Central memory CD8-positive, alpha-beta T cell (primary cell): ENCODE measurements at regions not wholly inside any gene's neighbourhood (a gene's known extent, or its start where the extent isn't known, plus 50 kb on each side); places are given as distances from the start of the nearest gene placed in this dataset.

ENCODE experiments used
- ATAC-seq: fragments of 150-1000 bp; cut with Tn5 transposase; replicated peaks from 2 replicates; pipeline ENCODE4 v1.10.0; 2022; ENCODE audit warnings: mild to moderate bottlenecking, moderate FRiP score, moderate number of reproducible peaks; ENCODE audit not compliant: poor library complexity, severe bottlenecking; ENCODE audit errors: extremely low read depth
- DNase-seq, 2 donors: peaks; one replicate each; pipeline ENCODE4 v3.0.0; 2021; ENCODE audit warnings: low spot score in 2 of 2
- H3K27ac Mint-ChIP-seq: one replicate; pipeline ENCODE4 v1.8.0; 2022; ENCODE audit warnings: low read depth, mild to moderate bottlenecking, moderate library complexity, mixed read lengths
- H3K27me3 Mint-ChIP-seq: one replicate; pipeline ENCODE4 v1.8.0; 2022; ENCODE audit warnings: mixed read lengths
- H3K36me3 Mint-ChIP-seq: one replicate; pipeline ENCODE4 v1.8.0; 2022; ENCODE audit warnings: mild to moderate bottlenecking, moderate library complexity, mixed read lengths; ENCODE audit not compliant: insufficient read depth
- H3K4me1 Mint-ChIP-seq: one replicate; pipeline ENCODE4 v1.8.0; 2022; ENCODE audit warnings: mixed read lengths
- H3K4me3 Mint-ChIP-seq: one replicate; pipeline ENCODE4 v1.8.0; 2022; ENCODE audit warnings: mild to moderate bottlenecking, moderate library complexity, mixed read lengths
- H3K9me3 Mint-ChIP-seq: one replicate; pipeline ENCODE4 v1.8.0; 2022; ENCODE audit warnings: mixed read lengths

DNA sequence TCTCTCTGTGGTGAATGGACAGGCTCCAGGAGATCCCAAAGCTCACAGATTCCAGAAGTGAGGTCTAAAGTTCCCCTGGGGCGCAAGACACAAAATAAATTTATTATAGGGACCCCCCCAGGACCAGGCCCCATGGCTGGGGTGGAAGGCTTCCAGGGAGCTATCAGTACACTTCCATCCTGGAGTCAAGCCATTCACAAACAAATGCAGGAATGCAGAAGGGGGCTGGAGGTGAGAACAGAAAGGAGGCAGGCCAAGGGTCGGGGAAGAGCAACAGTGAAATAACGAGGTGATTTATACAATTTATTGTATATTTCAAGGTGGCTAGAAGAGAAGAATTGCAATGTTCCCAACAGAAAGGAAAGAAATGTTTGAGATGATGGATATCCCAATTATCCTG is 126.9 kb downstream of the LY86 start:
- Mint-ChIP-seq H3K4me3 (no peak overlapping the region), H3K4me1 (peaks cover 14% of the 10 kb centered on the region), H3K27ac (no peak overlapping the region), H3K36me3 (no peaks in the 10 kb centered on the region), H3K9me3 (no peaks in the 10 kb centered on the region), H3K27me3 (peaks cover 24% of the 10 kb centered on the region)
- DNase-seq (no peak), ATAC-seq (no peak)

DNA sequence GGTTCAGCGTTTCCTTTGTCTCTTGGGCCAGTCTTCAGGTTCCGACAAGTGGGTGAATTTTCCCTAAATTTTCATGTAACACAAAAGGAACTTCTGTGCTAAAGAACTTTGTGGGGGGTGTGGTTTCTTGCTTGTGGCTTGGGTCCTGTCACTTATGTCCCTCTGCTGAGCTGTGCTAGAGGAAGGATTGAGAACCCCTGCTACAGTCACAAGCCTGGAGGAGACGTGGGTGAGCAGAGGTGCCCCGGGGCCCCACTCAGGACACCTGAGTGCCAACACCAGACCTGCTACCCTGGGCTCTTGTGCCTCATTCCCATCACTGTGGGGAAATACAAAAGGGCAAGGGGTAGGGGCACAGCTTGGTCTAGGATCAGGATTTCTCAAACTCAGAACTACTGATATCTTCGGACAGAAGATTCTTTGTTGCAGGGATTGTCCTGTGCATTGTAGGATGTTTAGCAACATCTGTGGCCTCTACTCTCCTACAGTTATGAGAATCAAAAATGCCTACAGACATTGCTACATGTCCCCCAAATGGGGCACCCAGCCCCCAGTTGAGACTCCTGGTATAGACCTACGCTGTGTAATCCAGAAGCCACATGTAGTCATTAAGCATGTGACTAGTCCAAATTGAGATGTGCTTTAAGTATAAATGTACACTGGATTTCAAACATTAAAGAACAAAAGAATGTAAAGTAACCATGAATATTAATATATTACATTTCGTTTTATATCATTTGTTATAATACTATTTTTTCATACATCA is 128.7 kb downstream of the LY86 start:
- H3K27ac Mint-ChIP-seq, result no peak overlapping the region
- H3K4me1 Mint-ChIP-seq, result peaks cover under 1% of the 10 kb centered on the region
- peaks cover 15% of the 10 kb centered on the region for H3K27me3 Mint-ChIP-seq
- H3K4me3 Mint-ChIP-seq, result no peak overlapping the region
- DNase-seq (no peak), ATAC-seq (no peak)
- no peaks in the 10 kb centered on the region for H3K9me3 Mint-ChIP-seq
- no peaks in the 10 kb centered on the region for H3K36me3 Mint-ChIP-seq

DNA sequence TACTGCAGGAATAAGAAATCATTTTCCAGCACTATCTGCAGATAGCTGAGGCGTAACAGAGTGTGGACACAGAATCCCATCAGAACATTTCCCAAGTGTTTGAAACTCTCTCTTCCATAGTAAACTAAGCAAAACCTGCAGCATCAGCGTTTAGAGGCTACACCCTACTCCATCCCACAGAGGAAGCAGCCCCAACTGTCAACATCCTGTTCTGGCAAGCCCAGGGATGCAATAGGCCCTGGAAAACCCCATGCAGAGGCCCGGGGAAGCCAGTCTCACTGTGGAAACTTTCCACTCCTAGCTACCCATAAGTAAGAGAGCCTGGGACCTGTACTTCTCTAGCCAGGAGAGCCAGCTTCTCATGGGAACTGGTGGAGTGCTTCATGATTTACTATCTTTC is 129.4 kb downstream of the LY86 start:
- Mint-ChIP-seq H3K27me3 (peaks cover 8% of the 10 kb centered on the region), H3K27ac (no peak overlapping the region), H3K36me3 (no peaks in the 10 kb centered on the region), H3K4me3 (no peak overlapping the region), H3K9me3 (no peaks in the 10 kb centered on the region), H3K4me1 (no peaks in the 10 kb centered on the region)
- no peak for ATAC-seq
- no peak for DNase-seq

DNA sequence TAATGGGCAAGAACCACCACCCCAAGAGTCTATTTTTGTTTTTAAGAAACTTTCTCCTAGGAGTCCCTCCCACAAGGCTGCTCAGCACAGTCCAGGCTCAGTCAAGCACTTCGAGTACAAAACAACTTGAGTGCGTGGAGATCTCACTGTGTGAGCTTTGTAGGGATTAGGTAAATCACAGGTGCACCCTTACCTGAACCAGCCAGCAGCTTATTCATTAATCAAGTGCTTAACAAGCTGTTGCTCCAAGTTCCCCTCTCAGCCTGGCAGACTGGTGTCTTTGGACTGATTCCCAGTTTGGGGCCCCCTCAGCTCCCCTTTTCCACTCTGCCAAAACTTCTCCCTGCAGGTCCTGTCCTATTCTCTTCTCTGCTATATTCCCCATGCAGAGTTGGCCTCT is 133.1 kb downstream of the LY86 start:
- Mint-ChIP-seq H3K9me3 (no peaks in the 10 kb centered on the region), H3K27ac (no peak overlapping the region), H3K27me3 (peaks cover 14% of the 10 kb centered on the region), H3K36me3 (peaks cover 2% of the 10 kb centered on the region), H3K4me3 (no peak overlapping the region), H3K4me1 (peaks cover 5% of the 10 kb centered on the region)
- DNase-seq, result no peak
- ATAC-seq, result no peak

DNA sequence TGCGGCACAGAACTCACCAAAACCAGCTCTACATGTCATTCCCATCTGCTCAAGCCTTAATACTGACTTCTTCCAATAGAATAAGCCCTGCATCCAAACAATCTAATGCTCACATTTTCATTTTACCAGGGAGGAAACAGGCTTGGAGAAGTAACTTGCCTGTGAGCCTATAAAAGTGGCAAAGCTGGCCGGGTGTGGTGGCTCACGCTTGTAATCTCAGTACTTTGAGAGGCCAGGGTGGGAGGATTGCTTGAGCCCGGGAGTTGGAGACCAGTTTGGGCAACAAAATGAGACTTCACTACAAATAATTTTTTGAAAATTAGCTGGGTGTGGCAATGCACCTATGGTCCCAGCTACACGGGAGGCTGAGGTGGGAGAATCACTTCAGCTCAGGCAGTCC is 133.7 kb downstream of the LY86 start:
- no peak for ATAC-seq
- Mint-ChIP-seq H3K4me3 (no peak overlapping the region), H3K27ac (no peak overlapping the region), H3K36me3 (peaks cover 2% of the 10 kb centered on the region), H3K27me3 (peaks cover 19% of the 10 kb centered on the region), H3K4me1 (peaks cover 5% of the 10 kb centered on the region), H3K9me3 (no peaks in the 10 kb centered on the region)
- no peak for DNase-seq

DNA sequence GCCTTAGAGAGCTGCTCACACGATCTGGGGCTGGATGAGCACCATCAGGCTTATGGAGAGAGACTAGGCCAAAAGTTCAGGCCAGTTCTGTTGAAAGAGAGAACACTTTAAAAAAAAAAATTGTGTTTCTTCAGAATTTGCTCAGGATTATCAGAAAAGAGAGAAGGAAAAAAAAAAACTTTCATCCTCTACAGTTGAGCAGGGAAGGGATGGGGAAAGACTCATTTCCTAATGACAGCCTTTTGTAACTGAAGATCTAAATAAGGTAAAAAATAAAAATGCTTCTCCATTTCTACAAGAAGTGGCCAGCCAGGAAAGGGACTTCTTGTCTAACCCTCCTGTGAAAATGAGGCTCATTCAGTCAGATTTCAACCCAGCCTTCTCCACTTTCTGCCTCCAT is 134.8 kb downstream of the LY86 start:
- DNase-seq (no peak), ATAC-seq (no peak)
- H3K9me3 Mint-ChIP-seq, result no peaks in the 10 kb centered on the region
- H3K27ac Mint-ChIP-seq, result no peak overlapping the region
- H3K36me3 Mint-ChIP-seq, result peaks cover 2% of the 10 kb centered on the region
- peaks cover 19% of the 10 kb centered on the region for H3K27me3 Mint-ChIP-seq
- H3K4me1 Mint-ChIP-seq, result peaks cover 5% of the 10 kb centered on the region
- H3K4me3 Mint-ChIP-seq, result no peak overlapping the region

DNA sequence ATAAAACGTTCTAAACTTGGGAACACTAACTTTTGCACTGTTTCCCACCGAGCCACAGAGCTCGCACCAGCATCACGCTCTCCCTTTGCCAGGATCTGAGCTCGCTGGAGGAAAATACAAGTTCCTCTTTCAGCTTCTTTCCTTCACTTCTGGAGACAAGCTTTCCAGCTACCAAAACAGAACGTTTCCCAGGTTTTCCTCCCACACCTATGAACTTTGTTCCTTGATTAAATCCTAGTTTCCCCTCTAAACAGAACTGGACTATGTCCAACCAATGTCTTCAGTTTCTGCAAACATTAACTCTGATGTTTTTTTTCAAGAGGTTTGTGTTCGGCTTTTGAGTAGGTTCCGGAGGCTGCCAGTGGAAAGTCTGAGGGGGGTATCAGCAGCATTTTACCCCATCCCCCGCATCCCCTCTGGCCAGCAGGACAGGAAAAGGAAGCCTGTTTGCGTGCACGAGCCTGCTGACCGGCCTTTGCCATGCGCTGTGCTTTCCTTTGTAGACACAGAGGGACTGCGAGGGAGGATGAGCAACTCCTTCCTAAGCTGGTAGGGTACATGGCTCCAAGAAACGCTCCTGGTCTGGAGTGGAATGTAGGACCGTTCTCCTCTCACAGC is 135.5 kb downstream of the LY86 start:
- ATAC-seq (no peak), DNase-seq (no peak)
- Mint-ChIP-seq H3K4me3 (no peak overlapping the region), H3K36me3 (peaks cover 2% of the 10 kb centered on the region), H3K4me1 (peaks cover 5% of the 10 kb centered on the region), H3K27ac (no peak overlapping the region), H3K9me3 (no peaks in the 10 kb centered on the region), H3K27me3 (peaks cover 19% of the 10 kb centered on the region)

DNA sequence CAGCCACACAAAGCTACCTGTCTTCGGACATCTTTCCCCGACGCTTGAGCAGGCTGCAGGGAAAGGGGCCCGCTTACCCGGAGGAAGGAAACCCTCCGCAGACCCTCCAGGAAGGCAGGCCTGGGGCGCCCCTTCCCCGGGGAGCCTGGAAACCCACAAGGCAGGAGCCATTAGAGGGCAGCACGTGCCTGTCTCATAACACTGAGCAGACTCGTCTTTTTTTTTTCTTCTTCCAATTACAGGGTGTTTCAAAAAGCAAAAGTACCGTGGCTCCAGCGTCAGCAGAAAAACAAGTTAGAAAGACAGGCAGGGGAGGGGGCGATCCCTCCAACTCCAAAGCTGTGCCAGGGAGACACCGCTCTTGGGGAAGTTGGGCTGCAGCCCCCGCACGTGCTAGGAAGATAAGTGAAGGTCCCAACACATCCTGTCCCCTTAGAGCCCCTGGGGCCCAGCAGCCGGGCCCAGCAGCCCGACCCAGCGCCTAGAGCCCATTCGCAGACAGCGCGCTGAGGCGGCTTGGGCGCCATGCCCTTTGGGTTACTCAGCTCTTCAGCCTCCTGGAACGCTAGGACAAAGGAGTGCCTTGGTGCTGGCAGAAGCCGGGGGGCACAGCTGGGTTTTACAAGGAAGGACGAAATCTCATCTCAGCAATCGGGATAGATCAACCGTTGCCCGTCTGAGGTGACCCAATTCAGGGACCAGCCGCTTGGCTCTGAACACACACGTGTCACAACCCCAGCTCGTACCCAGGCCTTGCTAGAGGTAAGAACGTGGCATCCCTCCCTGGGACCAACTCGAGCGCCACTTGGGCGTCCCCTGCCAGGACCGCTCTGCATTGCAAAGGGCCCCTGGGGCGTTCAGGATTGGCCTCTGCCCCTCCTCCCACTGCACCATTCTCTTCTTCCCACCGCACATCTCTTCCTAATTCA is 136.3 kb downstream of the LY86 start:
- Mint-ChIP-seq H3K9me3 (no peaks in the 10 kb centered on the region), H3K4me1 (peaks cover 5% of the 10 kb centered on the region), H3K36me3 (peaks cover 2% of the 10 kb centered on the region), H3K27me3 (peaks cover 19% of the 10 kb centered on the region), H3K4me3 (peak overlapping the region; percentile 14), H3K27ac (no peak overlapping the region)
- ATAC-seq (no peak), DNase-seq (no peak)

DNA sequence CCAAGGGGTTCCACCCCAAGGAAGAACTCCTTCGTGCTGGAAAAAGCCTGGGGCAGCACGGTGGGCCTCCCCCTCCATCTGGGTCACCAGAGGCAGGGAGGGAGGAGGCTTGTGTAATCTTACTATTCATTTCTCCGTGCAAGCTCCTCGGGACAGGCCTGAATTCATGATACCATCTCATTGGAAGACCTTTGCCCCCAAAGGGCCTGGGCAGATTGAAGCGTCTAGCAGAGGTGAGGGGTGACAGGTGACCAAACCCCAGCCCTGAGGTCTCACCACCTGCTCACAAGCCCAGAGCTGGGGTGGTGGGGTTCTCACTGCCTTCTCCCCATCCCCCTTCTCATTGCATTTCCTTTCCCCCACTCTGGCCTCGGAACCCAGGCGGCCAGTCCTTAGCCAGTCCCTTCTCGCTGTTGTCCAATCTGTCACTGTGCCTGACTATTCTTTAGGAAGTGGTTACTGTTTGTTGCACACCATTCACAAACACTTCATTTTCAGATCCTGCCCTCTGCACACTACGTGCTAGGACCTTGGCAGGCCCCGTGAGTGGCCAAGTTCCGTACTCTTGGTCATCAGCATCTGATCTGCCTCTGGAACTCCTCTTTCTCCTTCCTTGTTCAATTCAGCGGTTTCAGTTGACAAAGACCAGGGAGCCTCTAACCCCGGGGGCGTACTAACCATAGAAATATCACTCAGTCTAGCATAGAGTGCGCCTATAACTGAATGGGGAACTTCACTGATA is 137.1 kb downstream of the LY86 start:
- no peaks in the 10 kb centered on the region for H3K9me3 Mint-ChIP-seq
- peaks cover 5% of the 10 kb centered on the region for H3K4me1 Mint-ChIP-seq
- DNase-seq (no peak), ATAC-seq (no peak)
- H3K4me3 Mint-ChIP-seq, result no peak overlapping the region
- H3K36me3 Mint-ChIP-seq, result peaks cover 2% of the 10 kb centered on the region
- peaks cover 19% of the 10 kb centered on the region for H3K27me3 Mint-ChIP-seq
- H3K27ac Mint-ChIP-seq, result no peak overlapping the region

DNA sequence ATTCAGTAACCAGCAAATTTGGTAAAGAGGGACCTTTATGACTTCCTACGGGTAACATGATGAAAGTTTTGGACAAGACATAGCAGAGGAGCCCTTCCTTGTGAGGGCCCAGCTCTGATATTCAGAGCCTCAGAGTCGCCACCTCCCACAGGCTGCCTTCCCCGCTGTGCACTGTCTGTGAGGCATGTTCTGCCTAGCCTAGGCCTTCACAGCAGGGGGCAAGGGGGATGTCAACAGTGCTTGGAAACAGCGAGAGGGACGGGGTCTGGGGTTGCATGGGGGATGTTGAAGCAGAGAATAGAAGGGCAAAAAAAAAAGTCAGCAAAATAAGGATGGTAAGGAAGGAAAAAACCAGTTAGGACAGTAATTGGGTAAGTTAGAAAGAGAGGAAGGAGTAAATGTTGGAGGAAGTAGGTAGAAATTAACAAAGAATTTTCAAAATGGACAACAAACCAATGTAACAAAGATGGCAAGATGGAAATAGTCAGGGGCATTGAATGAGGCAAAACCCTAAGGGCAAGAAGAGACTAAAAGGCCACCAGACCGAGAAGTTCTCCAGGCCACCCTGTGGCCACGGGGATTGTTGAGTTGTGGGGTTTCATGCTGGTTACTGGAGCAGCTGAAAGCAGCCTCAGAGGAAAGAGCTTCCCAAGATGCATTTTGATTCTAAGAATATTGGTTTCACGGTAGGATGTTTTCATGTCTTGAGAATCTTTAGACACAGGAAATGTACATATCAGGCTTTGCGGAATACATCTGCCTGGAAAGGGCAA is 139.8 kb downstream of the LY86 start:
- H3K9me3 Mint-ChIP-seq, result no peaks in the 10 kb centered on the region
- H3K27me3 Mint-ChIP-seq, result peaks cover 23% of the 10 kb centered on the region
- DNase-seq (no peak), ATAC-seq (no peak)
- H3K4me1 Mint-ChIP-seq, result peaks cover 5% of the 10 kb centered on the region
- H3K36me3 Mint-ChIP-seq, result peaks cover 2% of the 10 kb centered on the region
- H3K4me3 Mint-ChIP-seq, result no peak overlapping the region
- H3K27ac Mint-ChIP-seq, result no peak overlapping the region

DNA sequence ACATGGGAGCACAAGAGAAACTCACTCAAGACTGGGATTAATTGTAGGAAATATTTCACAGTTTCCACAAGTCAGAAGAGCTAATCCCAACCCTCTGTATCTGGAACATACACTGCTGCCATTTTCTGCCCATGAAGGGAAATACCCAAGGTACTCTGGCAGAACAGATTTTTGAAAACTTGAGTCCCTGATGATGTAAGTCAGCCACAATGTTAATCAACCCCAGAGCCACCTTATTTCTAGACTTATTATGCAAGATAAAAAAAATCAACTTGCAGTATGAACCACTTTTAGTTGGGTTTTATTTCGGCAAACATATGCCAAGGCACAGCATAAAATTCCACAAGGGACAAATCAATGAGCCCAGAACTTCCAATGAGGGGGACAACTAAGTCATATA is 141.5 kb downstream of the LY86 start:
- no peak overlapping the region for H3K4me3 Mint-ChIP-seq
- H3K36me3 Mint-ChIP-seq, result peaks cover 2% of the 10 kb centered on the region
- DNase-seq (no peak), ATAC-seq (no peak)
- H3K9me3 Mint-ChIP-seq, result no peaks in the 10 kb centered on the region
- peaks cover 5% of the 10 kb centered on the region for H3K4me1 Mint-ChIP-seq
- H3K27ac Mint-ChIP-seq, result no peak overlapping the region
- H3K27me3 Mint-ChIP-seq, result peaks cover 39% of the 10 kb centered on the region

DNA sequence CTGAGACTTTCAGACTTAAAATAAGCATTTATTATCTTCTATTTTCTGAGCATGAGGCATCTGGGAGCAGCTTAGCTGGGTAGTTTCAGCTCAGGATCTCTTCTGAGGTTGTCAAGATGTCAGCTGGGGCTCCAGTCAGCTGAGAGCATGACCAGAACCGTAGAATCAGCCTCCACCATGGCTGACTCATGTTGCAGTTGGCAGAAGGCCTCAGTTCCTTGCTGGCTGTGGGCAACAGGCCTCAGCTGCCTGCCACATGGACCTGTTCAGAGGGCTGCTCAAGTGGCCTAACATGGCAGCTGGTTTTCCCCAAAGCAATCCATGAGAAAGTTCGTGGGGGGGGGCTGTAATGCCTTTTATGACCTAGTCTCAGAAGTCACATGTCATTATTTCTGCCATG is 142.3 kb downstream of the LY86 start:
- DNase-seq (no peak), ATAC-seq (no peak)
- Mint-ChIP-seq H3K4me1 (peaks cover 1% of the 10 kb centered on the region), H3K36me3 (peaks cover under 1% of the 10 kb centered on the region), H3K27ac (no peak overlapping the region), H3K27me3 (peaks cover 41% of the 10 kb centered on the region), H3K9me3 (no peaks in the 10 kb centered on the region), H3K4me3 (no peak overlapping the region)
